ENCODE measurements at regions not wholly inside any gene's neighbourhood (a gene's known extent, or its start where the extent isn't known, plus 50 kb on each side); places are given as distances from the start of the nearest gene placed in this dataset.

- TF ChIP-seq, protein P1, sequence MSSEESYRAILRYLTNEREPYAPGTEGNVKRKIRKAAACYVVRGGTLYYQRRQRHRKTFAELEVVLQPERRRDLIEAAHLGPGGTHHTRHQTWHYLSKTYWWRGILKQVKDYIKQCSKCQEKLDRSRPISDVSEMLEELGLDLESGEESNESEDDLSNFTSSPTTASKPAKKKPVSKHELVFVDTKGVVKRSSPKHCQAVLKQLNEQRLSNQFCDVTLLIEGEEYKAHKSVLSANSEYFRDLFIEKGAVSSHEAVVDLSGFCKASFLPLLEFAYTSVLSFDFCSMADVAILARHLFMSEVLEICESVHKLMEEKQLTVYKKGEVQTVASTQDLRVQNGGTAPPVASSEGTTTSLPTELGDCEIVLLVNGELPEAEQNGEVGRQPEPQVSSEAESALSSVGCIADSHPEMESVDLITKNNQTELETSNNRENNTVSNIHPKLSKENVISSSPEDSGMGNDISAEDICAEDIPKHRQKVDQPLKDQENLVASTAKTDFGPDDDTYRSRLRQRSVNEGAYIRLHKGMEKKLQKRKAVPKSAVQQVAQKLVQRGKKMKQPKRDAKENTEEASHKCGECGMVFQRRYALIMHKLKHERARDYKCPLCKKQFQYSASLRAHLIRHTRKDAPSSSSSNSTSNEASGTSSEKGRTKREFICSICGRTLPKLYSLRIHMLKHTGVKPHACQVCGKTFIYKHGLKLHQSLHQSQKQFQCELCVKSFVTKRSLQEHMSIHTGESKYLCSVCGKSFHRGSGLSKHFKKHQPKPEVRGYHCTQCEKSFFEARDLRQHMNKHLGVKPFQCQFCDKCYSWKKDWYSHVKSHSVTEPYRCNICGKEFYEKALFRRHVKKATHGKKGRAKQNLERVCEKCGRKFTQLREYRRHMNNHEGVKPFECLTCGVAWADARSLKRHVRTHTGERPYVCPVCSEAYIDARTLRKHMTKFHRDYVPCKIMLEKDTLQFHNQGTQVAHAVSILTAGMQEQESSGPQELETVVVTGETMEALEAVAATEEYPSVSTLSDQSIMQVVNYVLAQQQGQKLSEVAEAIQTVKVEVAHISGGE (CRISPR knock-in tag; IDR thresholded peaks at IDR 0.05) = no peak
- TF ChIP-seq NR2F1 (conservative IDR thresholded peaks at IDR 0.05) (no peak), STAT1 (conservative IDR thresholded peaks at IDR 0.05) (no peak), YY1 (IDR thresholded peaks at IDR 0.05; ENCODE audit: low read depth, low read length) (no peak)
Measured at GRCh38 chr4:111417521-111417920, 727.7 kb upstream of the FAM241A start (continued).

GRCh38 chr4:111433441-111433840 lies 711.8 kb upstream of the FAM241A start:
- H4K20me1 ChIP-seq (ENCODE audit: control insufficient read depth, insufficient read depth) = no peaks in the 10 kb centered on the region
- intact Hi-C loops (cut with micrococcal nuclease; ENCODE audit: unreplicated experiment) (no loop called here), in situ Hi-C loops (cut with MboI) (no loop called here)
- DNase-seq (ENCODE audit: low read depth, low spot score) (no peak), FAIRE-seq (no peak), ATAC-seq (no peak)
- WGBS (ENCODE audit: insufficient coverage, insufficient replicate concordance, low lambda C conversion rate, missing lambda C conversion rate) = 0% methylated on average over 2 of the region's 2 CpGs
- no peaks in the 10 kb centered on the region for H3K36me3 ChIP-seq (ENCODE audit: control insufficient read depth in 2 of 2, insufficient read depth in 2 of 2, low read length in 1 of 2)
- no peak overlapping the region for H2AFZ ChIP-seq (ENCODE audit: control insufficient read depth, low read depth, low read length)
- H3K4me2 ChIP-seq (ENCODE audit: control insufficient read depth, insufficient read depth) = no peak overlapping the region
- BruUV-seq (replicated peaks) = no TSS peak
- H3K79me2 ChIP-seq (ENCODE audit: control insufficient read depth, insufficient read depth, low read length) = no peaks in the 10 kb centered on the region
- RAD21 ChIA-PET (ENCODE audit: unreplicated experiment) = no interaction called here
- H3K27ac ChIP-seq (ENCODE audit: control insufficient read depth, insufficient read depth) = no peak overlapping the region
- no peak for TF ChIP-seq TCF3 (IDR thresholded peaks at IDR 0.05; ENCODE audit: borderline replicate concordance, insufficient read depth, low read depth, low read length)
- SMC1A ChIA-PET (ENCODE audit: uncharacterized antibody, unreplicated experiment) = no interaction called here
- no peaks in the 10 kb centered on the region for H3K27me3 ChIP-seq (replicated peaks in 1 of 2; ENCODE audit: control insufficient read depth in 2 of 2, insufficient read depth in 2 of 2, low read length in 1 of 2)
- no peaks in the 10 kb centered on the region for H3K9me3 ChIP-seq (replicated peaks; ENCODE audit: control insufficient read depth, insufficient read depth, low read length)
- H3K9ac ChIP-seq (ENCODE audit: control insufficient read depth, insufficient read depth, low read length) = no peak overlapping the region
- CTCF ChIA-PET = no interaction called here
- POLR2A ChIA-PET = no interaction called here
- no peak overlapping the region for H3K4me3 ChIP-seq
- no peaks in the 10 kb centered on the region for H3K4me1 ChIP-seq (ENCODE audit: control insufficient read depth, insufficient read depth, low read length)
